ENCODE measurements at regions not wholly inside any gene's neighbourhood (a gene's known extent, or its start where the extent isn't known, plus 50 kb on each side); places are given as distances from the start of the nearest gene placed in this dataset.

DNA sequence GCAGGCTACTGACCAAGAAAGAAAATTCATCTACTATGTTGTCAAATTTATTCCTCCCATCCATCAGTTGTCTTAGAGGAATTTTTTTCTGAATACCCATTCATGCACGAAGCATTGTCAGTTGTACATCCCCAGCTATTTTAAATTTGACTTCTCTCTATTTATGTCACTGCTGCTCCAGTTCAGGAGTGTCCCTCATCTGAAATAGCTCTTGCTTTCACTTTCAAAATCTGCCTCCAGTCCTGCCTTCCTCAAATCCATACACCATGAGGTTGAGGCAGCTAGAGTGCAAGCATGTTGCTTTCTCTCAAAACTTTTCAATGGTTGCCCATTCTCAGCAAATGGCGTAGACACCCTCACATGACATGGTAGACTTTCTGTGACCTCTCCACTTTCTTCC lies 335.4 kb upstream of the CDH2 start:
- TF ChIP-seq POLR2AphosphoS5 (IDR thresholded peaks at IDR 0.05): no peak
- TF ChIP-seq, protein P1, sequence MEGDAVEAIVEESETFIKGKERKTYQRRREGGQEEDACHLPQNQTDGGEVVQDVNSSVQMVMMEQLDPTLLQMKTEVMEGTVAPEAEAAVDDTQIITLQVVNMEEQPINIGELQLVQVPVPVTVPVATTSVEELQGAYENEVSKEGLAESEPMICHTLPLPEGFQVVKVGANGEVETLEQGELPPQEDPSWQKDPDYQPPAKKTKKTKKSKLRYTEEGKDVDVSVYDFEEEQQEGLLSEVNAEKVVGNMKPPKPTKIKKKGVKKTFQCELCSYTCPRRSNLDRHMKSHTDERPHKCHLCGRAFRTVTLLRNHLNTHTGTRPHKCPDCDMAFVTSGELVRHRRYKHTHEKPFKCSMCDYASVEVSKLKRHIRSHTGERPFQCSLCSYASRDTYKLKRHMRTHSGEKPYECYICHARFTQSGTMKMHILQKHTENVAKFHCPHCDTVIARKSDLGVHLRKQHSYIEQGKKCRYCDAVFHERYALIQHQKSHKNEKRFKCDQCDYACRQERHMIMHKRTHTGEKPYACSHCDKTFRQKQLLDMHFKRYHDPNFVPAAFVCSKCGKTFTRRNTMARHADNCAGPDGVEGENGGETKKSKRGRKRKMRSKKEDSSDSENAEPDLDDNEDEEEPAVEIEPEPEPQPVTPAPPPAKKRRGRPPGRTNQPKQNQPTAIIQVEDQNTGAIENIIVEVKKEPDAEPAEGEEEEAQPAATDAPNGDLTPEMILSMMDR (IDR thresholded peaks at IDR 0.05): no peak
- TF ChIP-seq POLR2A (IDR thresholded peaks at IDR 0.05): no peak
- TF ChIP-seq EP300 (IDR thresholded peaks at IDR 0.05): no peak
